ENCODE measurements at regions not wholly inside any gene's neighbourhood (a gene's known extent, or its start where the extent isn't known, plus 50 kb on each side); places are given as distances from the start of the nearest gene placed in this dataset.
"Not testable (repeated sequence)": the region's sequence is repeated elsewhere in the genome, so short reads cannot be mapped to it uniquely, and the experiment has no call there.

GRCh38 chr16:75837681-75838080, 111.4 kb upstream of the CPHXL start:
- DNase-seq = no peak

GRCh38 chr16:75841517-75841916, 115.2 kb upstream of the CPHXL start:
- no peak for DNase-seq

- no peak for DNase-seq
Measured at GRCh38 chr16:75847172-75847571, 120.9 kb upstream of the CPHXL start.

- DNase-seq = no peak
Measured at GRCh38 chr16:75854152-75854551, 127.9 kb upstream of the CPHXL start.

GRCh38 chr16:75860326-75861053, 134.2 kb upstream of the CPHXL start:
- DNase-seq = peak; percentile 51

GRCh38 chr16:75861311-75862097, 135.2 kb upstream of the CPHXL start:
- no peak for DNase-seq

GRCh38 chr16:75862098-75862386, 135.8 kb upstream of the CPHXL start:
- no peak for DNase-seq

- DNase-seq = no peak
Measured at GRCh38 chr16:75864243-75864642, 138.0 kb upstream of the CPHXL start.

GRCh38 chr16:75865736-75866135, 139.4 kb upstream of the CPHXL start:
- DNase-seq = no peak

- DNase-seq = no peak
Measured at GRCh38 chr16:75868636-75869632, 142.6 kb upstream of the CPHXL start.

GRCh38 chr16:75881280-75881679, 155.0 kb upstream of the CPHXL start:
- DNase-seq = not testable (repeated sequence)

GRCh38 chr16:75899163-75899562, 172.9 kb upstream of the CPHXL start:
- no peak for DNase-seq

- peak; percentile 42 for DNase-seq
Measured at GRCh38 chr16:75908331-75909117, 182.2 kb upstream of the CPHXL start.

- DNase-seq = no peak
Measured at GRCh38 chr16:75909746-75910145, 183.5 kb upstream of the CPHXL start.

- no peak for DNase-seq
Measured at GRCh38 chr16:75911896-75912295, 185.6 kb upstream of the CPHXL start.

- DNase-seq = no peak
Measured at GRCh38 chr16:75913958-75914357, 187.7 kb upstream of the CPHXL start.

- DNase-seq = no peak
Measured at GRCh38 chr16:75916451-75916850, 190.2 kb upstream of the CPHXL start.

- no peak for DNase-seq
Measured at GRCh38 chr16:75918109-75918508, 191.8 kb upstream of the CPHXL start.

- DNase-seq = no peak
Measured at GRCh38 chr16:75919664-75920063, 193.4 kb upstream of the CPHXL start.

GRCh38 chr16:75921281-75921680, 195.0 kb upstream of the CPHXL start:
- no peak for DNase-seq

GRCh38 chr16:75922250-75922649, 196.0 kb upstream of the CPHXL start:
- no peak for DNase-seq

GRCh38 chr16:75924397-75924796, 198.1 kb upstream of the CPHXL start:
- DNase-seq = no peak

GRCh38 chr16:75927810-75928209, 201.5 kb upstream of the CPHXL start:
- no peak for DNase-seq

All from femur (tissue), 1 donor.